Activated CD4-positive, alpha-beta T cell treated with anti-CD3 and anti-CD28 coated beads, Interleukin-2, amount 50 U/mL, for 1 hour (primary cell): ENCODE measurements at regions not wholly inside any gene's neighbourhood (a gene's known extent, or its start where the extent isn't known, plus 50 kb on each side); places are given as distances from the start of the nearest gene placed in this dataset.
"Not testable (repeated sequence)": the region's sequence is repeated elsewhere in the genome, so short reads cannot be mapped to it uniquely, and the experiment has no call there.

ENCODE experiments used
- DNase-seq: peaks from one replicate; pipeline ENCODE4 v3.0.0-alpha.2; 2020

GRCh38 chr21:27582246-27582947 lies 615.5 kb upstream of the ADAMTS5 start:
- no peak for DNase-seq

GRCh38 chr21:27581168-27581567 lies 614.3 kb upstream of the ADAMTS5 start:
- no peak for DNase-seq

- no peak for DNase-seq
Observed at GRCh38 chr21:27580276-27580675, 613.4 kb upstream of the ADAMTS5 start.

- DNase-seq = no peak
Observed at GRCh38 chr21:27578741-27579265, 611.9 kb upstream of the ADAMTS5 start.

- DNase-seq = no peak
Observed at GRCh38 chr21:27572696-27573095, 605.8 kb upstream of the ADAMTS5 start.

GRCh38 chr21:27571706-27572105 lies 604.8 kb upstream of the ADAMTS5 start:
- DNase-seq = no peak

- DNase-seq = no peak
Observed at GRCh38 chr21:27570306-27570868, 603.5 kb upstream of the ADAMTS5 start.

GRCh38 chr21:27569831-27570230 lies 602.9 kb upstream of the ADAMTS5 start:
- no peak for DNase-seq

GRCh38 chr21:27569091-27569490 lies 602.2 kb upstream of the ADAMTS5 start:
- no peak for DNase-seq

- DNase-seq = no peak
Observed at GRCh38 chr21:27567381-27567780, 600.5 kb upstream of the ADAMTS5 start.

GRCh38 chr21:27566521-27566920 lies 599.6 kb upstream of the ADAMTS5 start:
- no peak for DNase-seq

- no peak for DNase-seq
Observed at GRCh38 chr21:27565364-27565763, 598.5 kb upstream of the ADAMTS5 start.

- no peak for DNase-seq
Observed at GRCh38 chr21:27564684-27565301, 597.9 kb upstream of the ADAMTS5 start.

- no peak for DNase-seq
Observed at GRCh38 chr21:27562303-27562702, 595.4 kb upstream of the ADAMTS5 start.

GRCh38 chr21:27561116-27561515 lies 594.2 kb upstream of the ADAMTS5 start:
- DNase-seq = no peak

GRCh38 chr21:27557356-27557755 lies 590.5 kb upstream of the ADAMTS5 start:
- DNase-seq = no peak

GRCh38 chr21:27555996-27556395 lies 589.1 kb upstream of the ADAMTS5 start:
- DNase-seq = no peak

- DNase-seq = no peak
Observed at GRCh38 chr21:27550287-27550686, 583.4 kb upstream of the ADAMTS5 start.

GRCh38 chr21:27548486-27548885 lies 581.6 kb upstream of the ADAMTS5 start:
- no peak for DNase-seq

- no peak for DNase-seq
Observed at GRCh38 chr21:27545754-27546349, 579.0 kb upstream of the ADAMTS5 start.

- DNase-seq = not testable (repeated sequence)
Observed at GRCh38 chr21:27542126-27542525, 575.2 kb upstream of the ADAMTS5 start.

GRCh38 chr21:27536319-27536718 lies 569.4 kb upstream of the ADAMTS5 start:
- DNase-seq = no peak

GRCh38 chr21:27535188-27535587 lies 568.3 kb upstream of the ADAMTS5 start:
- DNase-seq = no peak

GRCh38 chr21:27534206-27534605 lies 567.3 kb upstream of the ADAMTS5 start:
- no peak for DNase-seq
